Uterus (tissue), 3 donors: ENCODE measurements at regions not wholly inside any gene's neighbourhood (a gene's known extent, or its start where the extent isn't known, plus 50 kb on each side); places are given as distances from the start of the nearest gene placed in this dataset.
"Not testable (repeated sequence)": the region's sequence is repeated elsewhere in the genome, so short reads cannot be mapped to it uniquely, and the experiment has no call there.

Source experiments
- DNase-seq, 2 donors: peaks; one replicate each; pipeline ENCODE4 v3.0.0-alpha.2; 2019 to 2020
- H3K27ac ChIP-seq, 2 donors: fragments of 200-600 bp; sonication (generic); 1 replicate in 1 of 2; 2 replicates in 1 of 2; pipeline ENCODE4 v1.5.1; 2016 to 2018
- H3K27me3 ChIP-seq, 2 donors: fragments of 200-600 bp; sonication (generic); one replicate each; pipeline ENCODE4 v1.5.1; 2018 to 2019; ENCODE audit warnings: control low read depth in 1 of 2
- H3K36me3 ChIP-seq, 2 donors: fragments of 200-600 bp; sonication (generic); one replicate each; pipeline ENCODE4 v1.5.1; 2019; ENCODE audit warnings: control low read depth in 1 of 2
- H3K4me1 ChIP-seq, 2 donors: fragments of 200-600 bp; sonication (generic); one replicate each; pipeline ENCODE4 v1.5.1; 2018 to 2019; ENCODE audit warnings: control low read depth in 1 of 2
- H3K4me3 ChIP-seq, 2 donors: fragments of 200-600 bp; sonication (generic); 1 replicate in 1 of 2; 2 replicates in 1 of 2; pipeline ENCODE4 v1.5.1; 2018 to 2019; ENCODE audit warnings: mild to moderate bottlenecking in 1 of 2
- H3K9me3 ChIP-seq, 2 donors: fragments of 200-600 bp; sonication (generic); one replicate each; pipeline ENCODE4 v1.5.1; 2019; ENCODE audit warnings: control low read depth in 1 of 2
- CTCF ChIP-seq, 4 experiments: fragments of 200-600 bp in 2 of 4; fragments of 450-650 bp in 2 of 4; sonication (generic) in 2 of 4; IDR thresholded peaks; one replicate each; pipeline ENCODE4 v1.5.1; 2016 to 2019; ENCODE audit warnings: antibody characterized with exemption in 4 of 4, mild to moderate bottlenecking in 2 of 4, moderate library complexity in 1 of 4
- POLR2A ChIP-seq, 2 donors: fragments of 450-650 bp; IDR thresholded peaks; one replicate each; pipeline ENCODE4 v1.6.1; 2016; ENCODE audit warnings: antibody characterized with exemption in 2 of 2, mild to moderate bottlenecking in 1 of 2, moderate library complexity in 1 of 2
- intact Hi-C: fragments of 100-400 bp; cut with DNase I; formaldehyde crosslinking; loops from one replicate; pipeline ENCODE4 v1.15.1; 2023; ENCODE audit warnings: low total_unique reads
- donor health status: DM: yes; HTN: yes; CAD: no.

GRCh38 chr2:40032650-40033319 is 253.7 kb upstream of the THUMPD2 start:
- Histone ChIP-seq H3K27me3 (no peaks in the 10 kb centered on the region), H3K4me1 (no peaks in the 10 kb centered on the region), H3K27ac (no peak overlapping the region), H3K9me3 (no peaks in the 10 kb centered on the region), H3K4me3 (no peak overlapping the region), H3K36me3 (no peaks in the 10 kb centered on the region)
- no peak for DNase-seq
- TF ChIP-seq CTCF (IDR thresholded peaks at IDR 0.05) (no peak), POLR2A (IDR thresholded peaks at IDR 0.05) (no peak)
- intact Hi-C loops = no loop called here

GRCh38 chr2:40030456-40030975 is 251.5 kb upstream of the THUMPD2 start:
- Histone ChIP-seq H3K4me3 (no peak overlapping the region), H3K27ac (no peak overlapping the region), H3K4me1 (no peaks in the 10 kb centered on the region), H3K9me3 (no peaks in the 10 kb centered on the region), H3K36me3 (no peaks in the 10 kb centered on the region), H3K27me3 (no peaks in the 10 kb centered on the region)
- intact Hi-C loops = no loop called here
- no peak for TF ChIP-seq CTCF (IDR thresholded peaks at IDR 0.05)
- DNase-seq = no peak

- Histone ChIP-seq H3K27ac (no peak overlapping the region), H3K4me3 (no peak overlapping the region), H3K9me3 (no peaks in the 10 kb centered on the region), H3K27me3 (no peaks in the 10 kb centered on the region), H3K4me1 (no peaks in the 10 kb centered on the region), H3K36me3 (no peaks in the 10 kb centered on the region)
- no peak for DNase-seq
- TF ChIP-seq POLR2A (IDR thresholded peaks at IDR 0.05) (no peak), CTCF (IDR thresholded peaks at IDR 0.05) (no peak)
- intact Hi-C loops = no loop called here
Observed at GRCh38 chr2:40028792-40029488, 249.9 kb upstream of the THUMPD2 start.

- TF ChIP-seq CTCF (IDR thresholded peaks at IDR 0.05) (no peak), POLR2A (IDR thresholded peaks at IDR 0.05) (no peak)
- Histone ChIP-seq H3K27ac (no peak overlapping the region), H3K36me3 (no peaks in the 10 kb centered on the region), H3K4me1 (no peaks in the 10 kb centered on the region), H3K27me3 (no peaks in the 10 kb centered on the region), H3K9me3 (no peaks in the 10 kb centered on the region), H3K4me3 (no peak overlapping the region)
- DNase-seq = no peak
- intact Hi-C loops = no loop called here
Observed at GRCh38 chr2:40027968-40028367, 248.9 kb upstream of the THUMPD2 start.

GRCh38 chr2:40025276-40025675 is 246.2 kb upstream of the THUMPD2 start:
- DNase-seq, H3K4me1 ChIP-seq, H3K27me3 ChIP-seq, H3K9me3 ChIP-seq, H3K4me3 ChIP-seq, H3K27ac ChIP-seq, intact Hi-C loops, H3K36me3 ChIP-seq: not testable (repeated sequence)
